HG03378 (cell line): ENCODE measurements at regions not wholly inside any gene's neighbourhood (a gene's known extent, or its start where the extent isn't known, plus 50 kb on each side); places are given as distances from the start of the nearest gene placed in this dataset.

Experiments
- ATAC-seq: cut with Tn5 transposase; IDR thresholded peaks from one replicate; pipeline ENCODE4 v1.9.1; 2021; ENCODE audit warnings: mild to moderate bottlenecking, moderate library complexity; ENCODE audit not compliant: unreplicated experiment

- ATAC-seq: no peak
Observed at GRCh38 chr11:32039149-32039548, 51.7 kb upstream of the RCN1 start.

- ATAC-seq: no peak
Observed at GRCh38 chr11:32034680-32035079, 56.2 kb upstream of the RCN1 start.

GRCh38 chr11:32034149-32034548 is 56.7 kb upstream of the RCN1 start:
- ATAC-seq: no peak

- no peak for ATAC-seq
Observed at GRCh38 chr11:32033491-32033890, 57.4 kb upstream of the RCN1 start.

- peak; percentile 47 for ATAC-seq
Observed at GRCh38 chr11:32033067-32033466, 57.8 kb upstream of the RCN1 start.

- ATAC-seq: peak; percentile 71
Observed at GRCh38 chr11:32032478-32032877, 58.4 kb upstream of the RCN1 start.

- ATAC-seq: no peak
Observed at GRCh38 chr11:32032052-32032451, 58.8 kb upstream of the RCN1 start.

- ATAC-seq: no peak
Observed at GRCh38 chr11:32030875-32031503, 59.9 kb upstream of the RCN1 start.

- ATAC-seq: no peak
Observed at GRCh38 chr11:32029721-32030120, 61.2 kb upstream of the RCN1 start.

- ATAC-seq: no peak
Observed at GRCh38 chr11:32028201-32028600, 62.7 kb upstream of the RCN1 start.

- no peak for ATAC-seq
Observed at GRCh38 chr11:32026766-32027165, 64.1 kb upstream of the RCN1 start.

GRCh38 chr11:32024948-32025347 is 65.9 kb upstream of the RCN1 start:
- ATAC-seq: no peak

- ATAC-seq: no peak
Observed at GRCh38 chr11:32023370-32024305, 67.2 kb upstream of the RCN1 start.

GRCh38 chr11:32018672-32019071 is 72.2 kb upstream of the RCN1 start:
- ATAC-seq: no peak

- no peak for ATAC-seq
Observed at GRCh38 chr11:32016111-32016510, 74.8 kb upstream of the RCN1 start.

GRCh38 chr11:32015427-32015826 is 75.4 kb upstream of the RCN1 start:
- ATAC-seq: no peak

GRCh38 chr11:32013603-32014002 is 77.3 kb upstream of the RCN1 start:
- no peak for ATAC-seq

- no peak for ATAC-seq
Observed at GRCh38 chr11:32012049-32012448, 78.8 kb upstream of the RCN1 start.

GRCh38 chr11:32008880-32009551 is 81.9 kb upstream of the RCN1 start:
- no peak for ATAC-seq

- no peak for ATAC-seq
Observed at GRCh38 chr11:32006799-32007388, 84.0 kb upstream of the RCN1 start.

- no peak for ATAC-seq
Observed at GRCh38 chr11:32005786-32006416, 85.0 kb upstream of the RCN1 start.
